Upper lobe of right lung (tissue), 1 donor: ENCODE measurements at regions not wholly inside any gene's neighbourhood (a gene's known extent, or its start where the extent isn't known, plus 50 kb on each side); places are given as distances from the start of the nearest gene placed in this dataset.

Experiments used
- ATAC-seq: fragments of 200-7000 bp; cut with Tn5 transposase; one replicate; pipeline ENCODE4 v1.9.1; 2020; ENCODE audit warnings: mild to moderate bottlenecking, moderate library complexity
- DNase-seq: peaks from one replicate; pipeline ENCODE4 v3.0.0-alpha.2; 2020
- H3K27ac ChIP-seq: fragments of 200-600 bp; one replicate; pipeline ENCODE4 v1.8.0; 2022
- H3K27me3 ChIP-seq: fragments of 200-600 bp; one replicate; pipeline ENCODE4 v1.8.0; 2022; ENCODE audit warnings: mild to moderate bottlenecking
- H3K36me3 ChIP-seq: fragments of 200-600 bp; one replicate; pipeline ENCODE4 v1.8.0; 2022
- H3K4me1 ChIP-seq: fragments of 200-600 bp; one replicate; pipeline ENCODE4 v1.8.0; 2022
- H3K4me3 ChIP-seq: fragments of 200-600 bp; one replicate; pipeline ENCODE4 v1.8.0; 2022; ENCODE audit warnings: mild to moderate bottlenecking
- H3K9me3 ChIP-seq: fragments of 200-600 bp; one replicate; pipeline ENCODE4 v1.8.0; 2022
- CTCF ChIP-seq: fragments of 200-600 bp; IDR thresholded peaks from one replicate; pipeline ENCODE4 v1.8.0; 2022; ENCODE audit warnings: antibody characterized with exemption
- intact Hi-C: fragments of 100-400 bp; cut with DNase I; formaldehyde crosslinking; loops from one replicate; pipeline ENCODE4 v1.11.0; 2022
- donor health status: DM: no; HTN: yes; CAD: no; lungs with severe emphysema.

GRCh38 chr4:108532738-108533137 is 87.6 kb upstream of the RPL34 start:
- Histone ChIP-seq H3K36me3 (no peaks in the 10 kb centered on the region), H3K27ac (no peak overlapping the region), H3K27me3 (no peaks in the 10 kb centered on the region), H3K9me3 (no peaks in the 10 kb centered on the region), H3K4me3 (no peak overlapping the region), H3K4me1 (peaks cover under 1% of the 10 kb centered on the region)
- intact Hi-C loops, result no loop called here
- ATAC-seq (no peak), DNase-seq (no peak)
- TF ChIP-seq CTCF, result no peak

DNA sequence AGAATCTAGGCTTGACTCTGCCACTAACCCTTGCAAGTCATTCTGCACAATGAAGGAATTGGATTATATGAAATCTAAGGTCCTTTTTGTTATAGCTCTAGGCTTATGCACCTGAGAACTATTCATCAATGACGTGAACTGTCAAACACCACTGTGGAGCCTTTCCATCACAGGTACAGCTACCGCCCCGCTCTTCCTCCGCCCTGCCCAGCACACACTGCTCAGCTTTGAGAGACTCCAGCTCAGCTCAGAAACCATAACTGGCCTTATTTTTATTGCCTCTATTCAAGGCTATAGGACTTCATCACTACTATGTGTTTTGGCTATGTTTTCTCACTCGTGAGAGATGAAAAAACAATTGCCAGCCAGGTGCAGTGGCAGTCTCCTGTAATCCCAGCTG is 88.2 kb upstream of the RPL34 start:
- Histone ChIP-seq H3K4me1 (peaks cover 4% of the 10 kb centered on the region), H3K4me3 (no peak overlapping the region), H3K27ac (no peak overlapping the region), H3K36me3 (no peaks in the 10 kb centered on the region), H3K9me3 (no peaks in the 10 kb centered on the region), H3K27me3 (no peaks in the 10 kb centered on the region)
- DNase-seq (no peak), ATAC-seq (no peak)
- no peak for TF ChIP-seq CTCF
- intact Hi-C loops, result no loop called here

GRCh38 chr4:108531461-108531860 is 88.9 kb upstream of the RPL34 start:
- H3K27ac ChIP-seq, result peak overlapping the region; percentile 58

GRCh38 chr4:108529984-108530905 is 90.1 kb upstream of the RPL34 start:
- Histone ChIP-seq H3K9me3 (no peaks in the 10 kb centered on the region), H3K36me3 (no peaks in the 10 kb centered on the region), H3K27me3 (no peaks in the 10 kb centered on the region), H3K4me3 (no peak overlapping the region), H3K27ac (peak overlapping the region; percentile 58), H3K4me1 (peaks cover 4% of the 10 kb centered on the region)
- TF ChIP-seq CTCF, result no peak
- ATAC-seq (no peak), DNase-seq (no peak)
- intact Hi-C loops, result no loop called here

More at GRCh38 chr4:108531461-108531860, 88.9 kb upstream of the RPL34 start:
- Histone ChIP-seq H3K4me3 (no peak overlapping the region), H3K9me3 (no peaks in the 10 kb centered on the region), H3K27me3 (no peaks in the 10 kb centered on the region), H3K4me1 (peaks cover 4% of the 10 kb centered on the region), H3K36me3 (no peaks in the 10 kb centered on the region)
- DNase-seq (no peak), ATAC-seq (no peak)
- no peak for TF ChIP-seq CTCF
- intact Hi-C loops, result no loop called here

- no peak for DNase-seq
- H3K36me3 ChIP-seq, result no peaks in the 10 kb centered on the region
- TF ChIP-seq CTCF, result no peak
- no peak for ATAC-seq
- H3K4me1 ChIP-seq, result peaks cover 4% of the 10 kb centered on the region
- H3K27me3 ChIP-seq, result no peaks in the 10 kb centered on the region
- no peak overlapping the region for H3K4me3 ChIP-seq
- H3K9me3 ChIP-seq, result no peaks in the 10 kb centered on the region
- H3K27ac ChIP-seq, result no peak overlapping the region
- intact Hi-C loops, result no loop called here
Measured at GRCh38 chr4:108529102-108529501, 91.3 kb upstream of the RPL34 start.
